ENCODE measurements at regions not wholly inside any gene's neighbourhood (a gene's known extent, or its start where the extent isn't known, plus 50 kb on each side); places are given as distances from the start of the nearest gene placed in this dataset.

DNA sequence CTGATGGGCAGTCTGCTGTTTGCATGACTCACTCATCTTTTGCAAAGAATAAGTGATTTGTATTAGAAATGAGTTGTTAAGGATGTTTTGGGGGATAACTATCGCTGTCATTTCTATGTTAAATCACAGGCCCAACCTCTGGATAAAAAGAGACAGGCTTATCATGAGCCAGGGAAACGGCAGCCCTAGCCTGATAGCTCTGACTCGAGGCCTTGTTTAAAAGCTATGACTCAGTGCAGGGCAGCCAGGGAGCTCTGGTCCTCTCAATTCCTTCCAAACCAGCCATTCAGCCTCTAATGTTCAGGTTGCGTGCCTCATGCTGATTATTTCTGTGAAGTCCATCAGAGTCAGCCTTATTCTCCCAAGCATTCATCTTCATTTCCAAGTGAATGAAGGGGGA is 305.9 kb upstream of the HAND2 start:
- H3K79me2 ChIP-seq (ENCODE audit: control insufficient read depth in 1 of 2, insufficient read depth in 2 of 2, low read length in 2 of 2) = no peaks in the 10 kb centered on the region
- no peak overlapping the region for H2BK5ac ChIP-seq (ENCODE audit: low read depth, low read length)
- H3K4me2 ChIP-seq (ENCODE audit: insufficient read depth in 1 of 2, low read depth in 2 of 2, low read length in 2 of 2) = no peak overlapping the region
- no peak overlapping the region for H2BK120ac ChIP-seq (replicated peaks; ENCODE audit: low read depth, low read length)
- no peak overlapping the region for H2BK20ac ChIP-seq (ENCODE audit: low read length)
- no peak overlapping the region for H4K5ac ChIP-seq (ENCODE audit: insufficient read length, low read depth, low read length)
- H3K23me2 ChIP-seq (ENCODE audit: low read depth, low read length) = no peaks in the 10 kb centered on the region
- peak; percentile 78 for FAIRE-seq
- H3K4me1 ChIP-seq (replicated peaks in 1 of 4; ENCODE audit: control insufficient read depth in 3 of 4, insufficient read depth in 4 of 4, low read length in 3 of 4) = no peaks in the 10 kb centered on the region
- H2BK12ac ChIP-seq (ENCODE audit: low read depth, low read length) = no peak overlapping the region
- H3K9ac ChIP-seq (replicated peaks in 1 of 4; ENCODE audit: extremely low read depth in 1 of 4, low read depth in 3 of 4, low read length in 3 of 4) = 0 out of 7 replicates have a peak overlapping the region, but pooled peaks of 1 of the 4 experiments have one; percentile 32
- H4K8ac ChIP-seq (ENCODE audit: extremely low read depth, insufficient read depth, low read length) = no peak overlapping the region
- H4K91ac ChIP-seq (replicated peaks; ENCODE audit: insufficient read length, low read length) = no peak overlapping the region
- H2AK5ac ChIP-seq (ENCODE audit: low read depth, low read length) = no peak overlapping the region
- no peak overlapping the region for H3K18ac ChIP-seq (ENCODE audit: extremely low read depth, low read length)
- no peak for DNase-seq (ENCODE audit: low read depth in 1 of 2, low spot score in 2 of 2)
- H3K36me3 ChIP-seq (ENCODE audit: control insufficient read depth in 2 of 4, insufficient read depth in 4 of 4, low read length in 3 of 4) = no peaks in the 10 kb centered on the region
- H3K79me1 ChIP-seq (ENCODE audit: low read depth, low read length) = no peaks in the 10 kb centered on the region
- H4K20me1 ChIP-seq (replicated peaks in 1 of 2; ENCODE audit: control insufficient read depth in 1 of 2, insufficient read depth in 2 of 2, low read length in 2 of 2) = no peaks in the 10 kb centered on the region
- H2BK15ac ChIP-seq (ENCODE audit: low read length) = no peak overlapping the region
- H3K23ac ChIP-seq (ENCODE audit: insufficient read length) = no peak overlapping the region
- H3K14ac ChIP-seq (ENCODE audit: insufficient read length) = no peak overlapping the region
- POLR2A ChIA-PET (ENCODE audit: partially characterized antibody) = no interaction called here
- no peaks in the 10 kb centered on the region for H3K27me3 ChIP-seq (replicated peaks in 1 of 4; ENCODE audit: control insufficient read depth in 3 of 4, extremely low read depth in 1 of 4, insufficient read depth in 3 of 4, low read length in 3 of 4)
- CTCF ChIA-PET (ENCODE audit: partially characterized antibody) = interaction anchor here (0.8 to 2.6 kb wide), 2 partner anchors 11 to 154 kb away, joined by 4 to 10 read pairs; no protein-coding TSS in a partner anchor
- H3K4ac ChIP-seq (replicated peaks; ENCODE audit: insufficient read length, low read depth, low read length) = no peak overlapping the region
- H2AFZ ChIP-seq (ENCODE audit: low read length) = no peak overlapping the region
- H3K27ac ChIP-seq (ENCODE audit: low read depth, low read length) = no peak overlapping the region
- H3K9me3 ChIP-seq (ENCODE audit: insufficient read depth in 2 of 2, low read depth in 1 of 2, low read length in 1 of 2) = no peaks in the 10 kb centered on the region
- H3K4me3 ChIP-seq (ENCODE audit: extremely low read depth in 1 of 4, insufficient read depth in 2 of 4, low read depth in 3 of 4, low read length in 4 of 4) = no peak overlapping the region
- 79% methylated on average over 4 of the region's 4 CpGs; no CpG with 5 or more reads in 1 of the 2 experiments for WGBS, 2 experiments (ENCODE audit: extremely low coverage in 1 of 2, insufficient coverage in 1 of 2, insufficient read length in 1 of 2, insufficient replicate concordance in 2 of 2, low coverage in 1 of 2, low lambda C conversion rate in 2 of 2, missing lambda C conversion rate in 1 of 2)
- no peak overlapping the region for H3K56ac ChIP-seq (replicated peaks; ENCODE audit: insufficient read length, low read depth, low read length)
- TF ChIP-seq SP4 (IDR thresholded peaks at IDR 0.05; ENCODE audit: low read length) = no peak
- TF ChIP-seq BACH1 (IDR thresholded peaks at IDR 0.05; ENCODE audit: low read length) = no peak
